ENCODE measurements at regions not wholly inside any gene's neighbourhood (a gene's known extent, or its start where the extent isn't known, plus 50 kb on each side); places are given as distances from the start of the nearest gene placed in this dataset.

GRCh38 chr3:150330174-150330573, 77.9 kb upstream of the TSC22D2 start:
- no peak for TF ChIP-seq POLR2AphosphoS5 (IDR thresholded peaks at IDR 0.05; ENCODE audit: insufficient read depth in 1 of 2, low read depth in 1 of 2)
- TF ChIP-seq CTCF (IDR thresholded peaks at IDR 0.05) = no peak
